ENCODE measurements at regions not wholly inside any gene's neighbourhood (a gene's known extent, or its start where the extent isn't known, plus 50 kb on each side); places are given as distances from the start of the nearest gene placed in this dataset.

- DNase-seq = no peak
These were observed 470.6 kb downstream of the PTPRU start for GRCh38 chr1:29706936-29707335.

GRCh38 chr1:29704430-29704829 lies 468.1 kb downstream of the PTPRU start:
- no peak for DNase-seq

GRCh38 chr1:29703596-29704370 lies 467.5 kb downstream of the PTPRU start:
- DNase-seq = no peak

GRCh38 chr1:29700491-29700890 lies 464.2 kb downstream of the PTPRU start:
- no peak for DNase-seq

GRCh38 chr1:29698626-29699025 lies 462.3 kb downstream of the PTPRU start:
- DNase-seq = no peak

- no peak for DNase-seq
These were observed 461.7 kb downstream of the PTPRU start for GRCh38 chr1:29698033-29698432.

GRCh38 chr1:29697391-29697780 lies 461.1 kb downstream of the PTPRU start:
- no peak for DNase-seq

- no peak for DNase-seq
These were observed 460.5 kb downstream of the PTPRU start for GRCh38 chr1:29696656-29697390.

GRCh38 chr1:29695803-29696202 lies 459.5 kb downstream of the PTPRU start:
- no peak for DNase-seq

- no peak for DNase-seq
These were observed 458.7 kb downstream of the PTPRU start for GRCh38 chr1:29695036-29695435.

- no peak for DNase-seq
These were observed 455.2 kb downstream of the PTPRU start for GRCh38 chr1:29691499-29691898.

GRCh38 chr1:29690156-29690555 lies 453.8 kb downstream of the PTPRU start:
- DNase-seq = no peak

- no peak for DNase-seq
These were observed 453.2 kb downstream of the PTPRU start for GRCh38 chr1:29689372-29690030.

- no peak for DNase-seq
These were observed 452.4 kb downstream of the PTPRU start for GRCh38 chr1:29688471-29689365.

GRCh38 chr1:29687601-29688244 lies 451.4 kb downstream of the PTPRU start:
- DNase-seq = no peak

- no peak for DNase-seq
These were observed 450.8 kb downstream of the PTPRU start for GRCh38 chr1:29687166-29687565.

- DNase-seq = no peak
These were observed 449.9 kb downstream of the PTPRU start for GRCh38 chr1:29686012-29686930.

GRCh38 chr1:29685387-29685786 lies 449.1 kb downstream of the PTPRU start:
- DNase-seq = no peak

- no peak for DNase-seq
These were observed 447.8 kb downstream of the PTPRU start for GRCh38 chr1:29684141-29684540.

- no peak for DNase-seq
These were observed 447.1 kb downstream of the PTPRU start for GRCh38 chr1:29683472-29683871.

GRCh38 chr1:29682919-29683295 lies 446.6 kb downstream of the PTPRU start:
- no peak for DNase-seq

Data from activated T-cell treated with anti-CD3 and anti-CD28 coated beads, Interleukin-2, amount 50 U/mL, for 1 hour (primary cell).